ENCODE measurements at regions not wholly inside any gene's neighbourhood (a gene's known extent, or its start where the extent isn't known, plus 50 kb on each side); places are given as distances from the start of the nearest gene placed in this dataset.

DNA sequence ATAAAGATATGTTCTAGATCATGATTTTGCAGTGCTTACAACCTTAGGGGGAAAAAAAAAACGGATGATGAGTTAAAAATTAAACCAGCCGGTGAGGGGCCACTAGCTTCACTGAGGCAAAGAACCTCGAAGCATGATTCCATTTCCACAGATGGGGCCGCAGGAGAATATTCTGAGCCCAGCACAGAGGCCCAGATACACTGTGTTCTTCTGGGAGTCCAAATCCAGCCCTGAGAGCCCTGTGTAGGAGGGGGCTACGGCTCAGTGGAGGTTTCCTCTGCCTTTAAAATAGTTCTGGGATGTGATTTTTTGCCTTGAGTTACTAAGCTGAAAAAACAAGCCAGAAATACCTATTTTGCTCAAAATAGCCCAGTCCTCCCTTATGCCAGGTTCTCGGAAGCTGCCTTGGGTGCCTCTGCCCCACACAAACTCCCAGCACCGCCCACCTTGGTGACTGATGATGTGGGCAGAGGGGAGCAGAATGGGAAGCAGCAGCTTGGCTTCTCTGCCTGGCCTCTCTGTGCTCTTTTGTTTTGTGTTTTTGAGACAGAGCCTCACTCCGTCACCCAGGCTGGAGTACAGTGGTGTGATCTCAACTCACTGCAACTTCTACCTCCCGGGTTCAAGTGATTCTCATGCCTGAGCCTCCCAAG lies 105.4 kb upstream of the BCL2L14 start:
- TF ChIP-seq BACH2 (CRISPR knock-in tag; IDR thresholded peaks at IDR 0.05; ENCODE audit: borderline replicate concordance) (no peak), RARB (CRISPR knock-in tag; IDR thresholded peaks at IDR 0.05) (no peak), GLIS3 (CRISPR knock-in tag; IDR thresholded peaks at IDR 0.05) (no peak), OSR1 (CRISPR knock-in tag; IDR thresholded peaks at IDR 0.05) (no peak), ARNTL (CRISPR knock-in tag; IDR thresholded peaks at IDR 0.05; ENCODE audit: borderline replicate concordance, low read depth) (no peak), ZNF565 (CRISPR knock-in tag; conservative IDR thresholded peaks at IDR 0.05; ENCODE audit: low read depth) (no peak), PPARA (CRISPR knock-in tag; IDR thresholded peaks at IDR 0.05; ENCODE audit: borderline replicate concordance) (no peak), CSDC2 (CRISPR knock-in tag; IDR thresholded peaks at IDR 0.05) (no peak)
- TF ChIP-seq, protein P1, sequence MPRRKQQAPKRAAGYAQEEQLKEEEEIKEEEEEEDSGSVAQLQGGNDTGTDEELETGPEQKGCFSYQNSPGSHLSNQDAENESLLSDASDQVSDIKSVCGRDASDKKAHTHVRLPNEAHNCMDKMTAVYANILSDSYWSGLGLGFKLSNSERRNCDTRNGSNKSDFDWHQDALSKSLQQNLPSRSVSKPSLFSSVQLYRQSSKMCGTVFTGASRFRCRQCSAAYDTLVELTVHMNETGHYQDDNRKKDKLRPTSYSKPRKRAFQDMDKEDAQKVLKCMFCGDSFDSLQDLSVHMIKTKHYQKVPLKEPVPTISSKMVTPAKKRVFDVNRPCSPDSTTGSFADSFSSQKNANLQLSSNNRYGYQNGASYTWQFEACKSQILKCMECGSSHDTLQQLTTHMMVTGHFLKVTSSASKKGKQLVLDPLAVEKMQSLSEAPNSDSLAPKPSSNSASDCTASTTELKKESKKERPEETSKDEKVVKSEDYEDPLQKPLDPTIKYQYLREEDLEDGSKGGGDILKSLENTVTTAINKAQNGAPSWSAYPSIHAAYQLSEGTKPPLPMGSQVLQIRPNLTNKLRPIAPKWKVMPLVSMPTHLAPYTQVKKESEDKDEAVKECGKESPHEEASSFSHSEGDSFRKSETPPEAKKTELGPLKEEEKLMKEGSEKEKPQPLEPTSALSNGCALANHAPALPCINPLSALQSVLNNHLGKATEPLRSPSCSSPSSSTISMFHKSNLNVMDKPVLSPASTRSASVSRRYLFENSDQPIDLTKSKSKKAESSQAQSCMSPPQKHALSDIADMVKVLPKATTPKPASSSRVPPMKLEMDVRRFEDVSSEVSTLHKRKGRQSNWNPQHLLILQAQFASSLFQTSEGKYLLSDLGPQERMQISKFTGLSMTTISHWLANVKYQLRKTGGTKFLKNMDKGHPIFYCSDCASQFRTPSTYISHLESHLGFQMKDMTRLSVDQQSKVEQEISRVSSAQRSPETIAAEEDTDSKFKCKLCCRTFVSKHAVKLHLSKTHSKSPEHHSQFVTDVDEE (CRISPR knock-in tag; IDR thresholded peaks at IDR 0.05): no peak
- TF ChIP-seq, protein P2, sequence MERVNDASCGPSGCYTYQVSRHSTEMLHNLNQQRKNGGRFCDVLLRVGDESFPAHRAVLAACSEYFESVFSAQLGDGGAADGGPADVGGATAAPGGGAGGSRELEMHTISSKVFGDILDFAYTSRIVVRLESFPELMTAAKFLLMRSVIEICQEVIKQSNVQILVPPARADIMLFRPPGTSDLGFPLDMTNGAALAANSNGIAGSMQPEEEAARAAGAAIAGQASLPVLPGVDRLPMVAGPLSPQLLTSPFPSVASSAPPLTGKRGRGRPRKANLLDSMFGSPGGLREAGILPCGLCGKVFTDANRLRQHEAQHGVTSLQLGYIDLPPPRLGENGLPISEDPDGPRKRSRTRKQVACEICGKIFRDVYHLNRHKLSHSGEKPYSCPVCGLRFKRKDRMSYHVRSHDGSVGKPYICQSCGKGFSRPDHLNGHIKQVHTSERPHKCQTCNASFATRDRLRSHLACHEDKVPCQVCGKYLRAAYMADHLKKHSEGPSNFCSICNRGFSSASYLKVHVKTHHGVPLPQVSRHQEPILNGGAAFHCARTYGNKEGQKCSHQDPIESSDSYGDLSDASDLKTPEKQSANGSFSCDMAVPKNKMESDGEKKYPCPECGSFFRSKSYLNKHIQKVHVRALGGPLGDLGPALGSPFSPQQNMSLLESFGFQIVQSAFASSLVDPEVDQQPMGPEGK (CRISPR knock-in tag; IDR thresholded peaks at IDR 0.05; ENCODE audit: borderline replicate concordance): no peak

All from SK-N-SH treated with all-trans-retinoic acid at 6 μM for 48 hours (cell line).